H1 (cell line): ENCODE measurements at regions not wholly inside any gene's neighbourhood (a gene's known extent, or its start where the extent isn't known, plus 50 kb on each side); places are given as distances from the start of the nearest gene placed in this dataset.

Experiments used
- CTCF ChIA-PET: fragments of 300-600 bp; sonication (Branson Sonifier 250); formaldehyde crosslinking; loops from one replicate; lab custom pipeline; 2021; ENCODE audit not compliant: partially characterized antibody; lab: Charles Lee
- POLR2A ChIA-PET: fragments of 300-600 bp; sonication (Branson Sonifier 250); formaldehyde crosslinking; loops from one replicate; lab custom pipeline; 2021; ENCODE audit warnings: inconsistent platforms; ENCODE audit not compliant: partially characterized antibody; lab: Charles Lee
- DNase-seq, 2 experiments: peaks; one replicate each; pipeline versions ENCODE4 v3.0.0 to v3.0.0-alpha.2; 2010 to 2022; ENCODE audit warnings: low spot score in 2 of 2, low read depth in 1 of 2, mixed read lengths in 1 of 2
- FAIRE-seq: peaks from 2 replicates; lab custom pipeline; 2011; peaks lifted over from hg19 to GRCh38; lab: Jason Lieb, UNC
- H2AFZ ChIP-seq: 2 replicates; pipeline ENCODE4 v1.8.1; 2012; ENCODE audit warnings: low read length, inconsistent platforms
- H2AK5ac ChIP-seq: 2 replicates; pipeline ENCODE4 v1.6.1; 2013; ENCODE audit warnings: low read depth, low read length
- H2BK120ac ChIP-seq: replicated peaks from 2 replicates; pipeline ENCODE3; 2013; ENCODE audit warnings: low read depth, low read length, inconsistent platforms
- H2BK12ac ChIP-seq: 2 replicates; pipeline ENCODE4 v1.6.1; 2013; ENCODE audit warnings: low read depth, low read length
- H2BK15ac ChIP-seq: 2 replicates; pipeline ENCODE4 v1.6.1; 2013; ENCODE audit warnings: low read length
- H2BK20ac ChIP-seq: 2 replicates; pipeline ENCODE4 v1.6.1; 2013; ENCODE audit warnings: low read length
- H2BK5ac ChIP-seq: 2 replicates; pipeline ENCODE4 v1.6.1; 2013; ENCODE audit warnings: low read depth, low read length
- H3K14ac ChIP-seq: 2 replicates; pipeline ENCODE4 v1.6.1; 2013; ENCODE audit warnings: inconsistent platforms; ENCODE audit not compliant: insufficient read length
- H3K18ac ChIP-seq: 2 replicates; pipeline ENCODE4 v1.6.1; 2013; ENCODE audit warnings: low read length; ENCODE audit errors: extremely low read depth
- H3K23ac ChIP-seq: 2 replicates; pipeline ENCODE4 v1.6.1; 2013; ENCODE audit warnings: inconsistent platforms; ENCODE audit not compliant: insufficient read length
- H3K23me2 ChIP-seq: 2 replicates; pipeline ENCODE4 v1.6.1; 2013; ENCODE audit warnings: low read depth, low read length
- H3K27ac ChIP-seq: 2 replicates; pipeline ENCODE4 v1.6.1; 2011; ENCODE audit warnings: low read depth, low read length, inconsistent platforms
- H3K27me3 ChIP-seq, 4 experiments: replicated peaks in 1 of 4; 1 replicate in 1 of 4; 2 replicates in 3 of 4; pipeline versions ENCODE4 v1.6.1 to v1.8.1; 2011 to 2013; ENCODE audit warnings: low read length in 3 of 4, mild to moderate bottlenecking in 3 of 4, inconsistent platforms in 2 of 4, mixed read lengths in 2 of 4, moderate library complexity in 1 of 4; ENCODE audit not compliant: control insufficient read depth in 3 of 4, insufficient read depth in 3 of 4; ENCODE audit errors: extremely low read depth in 1 of 4
- H3K36me3 ChIP-seq, 4 experiments: 2 replicates each; pipeline versions ENCODE4 v1.6.1 to v1.8.1; 2011 to 2013; ENCODE audit warnings: mild to moderate bottlenecking in 4 of 4, low read length in 3 of 4, moderate library complexity in 2 of 4, control low read depth in 1 of 4, inconsistent platforms in 1 of 4; ENCODE audit not compliant: insufficient read depth in 4 of 4, control insufficient read depth in 2 of 4
- H3K4ac ChIP-seq: replicated peaks from 2 replicates; pipeline ENCODE3; 2013; ENCODE audit warnings: low read length, low read depth, mixed read lengths, inconsistent platforms; ENCODE audit not compliant: insufficient read length
- H3K4me1 ChIP-seq, 4 experiments: replicated peaks in 1 of 4; 1 replicate in 1 of 4; 2 replicates in 3 of 4; pipeline versions ENCODE4 v1.6.1 to v1.8.1; 2011 to 2013; ENCODE audit warnings: low read length in 3 of 4, inconsistent platforms in 2 of 4, mixed read lengths in 1 of 4; ENCODE audit not compliant: insufficient read depth in 4 of 4, control insufficient read depth in 3 of 4
- H3K4me2 ChIP-seq, 2 experiments: 2 replicates each; pipeline versions ENCODE4 v1.6.1 to v1.8.1; 2011 to 2013; ENCODE audit warnings: low read depth in 2 of 2, low read length in 2 of 2, control low read depth in 1 of 2, inconsistent platforms in 1 of 2, mild to moderate bottlenecking in 1 of 2; ENCODE audit not compliant: insufficient read depth in 1 of 2
- H3K4me3 ChIP-seq, 4 experiments: fragments of 200-600, 300-600 bp in 1 of 4; sonication (generic), shearing (Covaris generic), sonication (Bioruptor Twin) in 1 of 4; 2 replicates each; pipeline versions ENCODE4 v1.5.1 to v1.8.1; 2011 to 2016; ENCODE audit warnings: low read length in 4 of 4, low read depth in 3 of 4, control low read depth in 2 of 4, inconsistent platforms in 2 of 4, mild to moderate bottlenecking in 2 of 4, mixed read lengths in 1 of 4, moderate library complexity in 1 of 4; ENCODE audit not compliant: insufficient read depth in 2 of 4; ENCODE audit errors: extremely low read depth in 1 of 4
- H3K56ac ChIP-seq: replicated peaks from 2 replicates; pipeline ENCODE3; 2013; ENCODE audit warnings: low read depth, mild to moderate bottlenecking, mixed read lengths, low read length, inconsistent platforms; ENCODE audit not compliant: insufficient read length
- H3K79me1 ChIP-seq: 2 replicates; pipeline ENCODE4 v1.6.1; 2013; ENCODE audit warnings: low read depth, low read length, control low read depth
- H3K79me2 ChIP-seq, 2 experiments: 2 replicates each; pipeline versions ENCODE4 v1.6.1 to v1.8.1; 2012 to 2013; ENCODE audit warnings: low read length in 2 of 2, mild to moderate bottlenecking in 2 of 2, inconsistent platforms in 1 of 2; ENCODE audit not compliant: insufficient read depth in 2 of 2, control insufficient read depth in 1 of 2
- H3K9ac ChIP-seq, 4 experiments: replicated peaks in 1 of 4; 1 replicate in 1 of 4; 2 replicates in 3 of 4; pipeline versions ENCODE4 v1.6.1 to v1.8.1; 2011 to 2013; ENCODE audit warnings: low read depth in 3 of 4, low read length in 3 of 4, control low read depth in 2 of 4, mild to moderate bottlenecking in 2 of 4, moderate library complexity in 2 of 4, inconsistent platforms in 1 of 4; ENCODE audit errors: extremely low read depth in 1 of 4
- H3K9me3 ChIP-seq, 2 experiments: 2 replicates each; pipeline versions ENCODE4 v1.6.1 to v1.8.1; 2012 to 2013; ENCODE audit warnings: mild to moderate bottlenecking in 2 of 2, moderate library complexity in 2 of 2, control low read depth in 1 of 2, inconsistent platforms in 1 of 2, low read depth in 1 of 2, low read length in 1 of 2, mixed read lengths in 1 of 2; ENCODE audit not compliant: insufficient read depth in 2 of 2
- H4K20me1 ChIP-seq, 2 experiments: replicated peaks in 1 of 2; 2 replicates each; pipeline versions ENCODE3 to v1.8.1; 2011 to 2013; ENCODE audit warnings: inconsistent platforms in 2 of 2, low read length in 2 of 2, mild to moderate bottlenecking in 1 of 2; ENCODE audit not compliant: insufficient read depth in 2 of 2, control insufficient read depth in 1 of 2
- H4K5ac ChIP-seq: 2 replicates; pipeline ENCODE4 v1.6.1; 2013; ENCODE audit warnings: low read length, low read depth, mixed read lengths, inconsistent platforms; ENCODE audit not compliant: insufficient read length
- H4K8ac ChIP-seq: 2 replicates; pipeline ENCODE4 v1.8.0; 2013; ENCODE audit warnings: mild to moderate bottlenecking, moderate library complexity, low read length, inconsistent platforms; ENCODE audit not compliant: insufficient read depth; ENCODE audit errors: extremely low read depth
- H4K91ac ChIP-seq: replicated peaks from 2 replicates; pipeline ENCODE3; 2013; ENCODE audit warnings: low read length, mixed read lengths, inconsistent platforms; ENCODE audit not compliant: insufficient read length
- CBX8 ChIP-seq: fragments of 300-800, 300-1000 bp; sonication (generic); IDR thresholded peaks from 2 replicates; pipeline ENCODE4 v1.7.1; 2016; ENCODE audit warnings: low read depth, low read length, borderline replicate concordance
- E2F6 ChIP-seq: IDR thresholded peaks from 2 replicates; pipeline ENCODE4 v1.6.1; 2012; ENCODE audit warnings: inconsistent platforms
- EGR1 ChIP-seq: IDR thresholded peaks from 2 replicates; pipeline ENCODE4 v1.6.1; 2011; ENCODE audit warnings: low read depth, low read length, borderline replicate concordance
- TAF7 ChIP-seq: optimal IDR thresholded peaks from 2 replicates; pipeline ENCODE3; 2011; ENCODE audit warnings: low read depth, mild to moderate bottlenecking, inconsistent platforms, low read length, moderate library complexity, borderline replicate concordance
- WGBS, 2 experiments: shearing (Covaris generic) in 1 of 2; methylation state at CpG; one replicate each; pipeline versions ENCODE4 v1.1.6 to v1.1.7; 2013 to 2015; ENCODE audit warnings: low lambda C conversion rate in 2 of 2, mixed read lengths in 2 of 2, inconsistent platforms in 1 of 2, low coverage in 1 of 2, missing lambda C conversion rate in 1 of 2; ENCODE audit not compliant: insufficient replicate concordance in 2 of 2, insufficient coverage in 1 of 2, insufficient read length in 1 of 2; ENCODE audit errors: extremely low coverage in 1 of 2, missing lambda C conversion rate in 1 of 2; 5-methylcytosine and 5-hydroxymethylcytosine counted together

DNA sequence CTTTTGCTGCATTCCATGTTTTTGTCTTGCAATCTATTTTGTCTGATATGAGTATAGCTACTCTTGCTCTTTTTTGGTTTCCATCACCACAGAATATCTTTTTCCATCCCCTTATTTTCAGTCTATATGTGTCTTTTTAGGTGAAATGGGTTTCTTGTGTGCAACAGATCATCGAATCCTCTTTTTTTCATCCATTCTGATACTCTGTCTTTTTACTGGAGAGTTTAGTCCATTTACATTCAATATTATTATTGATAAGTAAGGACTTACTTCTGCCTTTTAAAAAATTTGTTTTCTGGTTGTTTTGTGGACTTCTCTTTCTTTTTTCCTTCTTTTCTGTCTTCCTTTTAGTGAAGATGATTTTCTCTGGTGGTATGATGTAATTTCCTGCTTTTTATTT is 64.6 kb upstream of the CD55 start:
- no peak overlapping the region for H4K91ac ChIP-seq
- no peak overlapping the region for H2BK12ac ChIP-seq
- no peaks in the 10 kb centered on the region for H4K20me1 ChIP-seq
- no peaks in the 10 kb centered on the region for H3K79me1 ChIP-seq
- H3K4me2 ChIP-seq: no peak overlapping the region
- no peak for FAIRE-seq
- ChIA-PET CTCF (no interaction called here), POLR2A (no interaction called here)
- no peak overlapping the region for H3K9ac ChIP-seq
- no peak overlapping the region for H3K4ac ChIP-seq
- no peaks in the 10 kb centered on the region for H3K79me2 ChIP-seq
- H4K8ac ChIP-seq: no peak overlapping the region
- no peak overlapping the region for H2BK15ac ChIP-seq
- H3K27ac ChIP-seq: no peak overlapping the region
- H3K18ac ChIP-seq: no peak overlapping the region
- H3K14ac ChIP-seq: no peak overlapping the region
- no peak overlapping the region for H2BK20ac ChIP-seq
- H3K36me3 ChIP-seq: no peaks in the 10 kb centered on the region
- H2BK120ac ChIP-seq: no peak overlapping the region
- no peak overlapping the region for H2AK5ac ChIP-seq
- no peak overlapping the region for H2AFZ ChIP-seq
- H3K9me3 ChIP-seq: peaks cover 0 to 8% of the 10 kb centered on the region in 2 experiments; a peak in 1 of 4 replicates
- no peaks in the 10 kb centered on the region for H3K27me3 ChIP-seq
- no peaks in the 10 kb centered on the region for H3K23me2 ChIP-seq
- no peak overlapping the region for H3K56ac ChIP-seq
- H4K5ac ChIP-seq: no peak overlapping the region
- WGBS, 2 experiments: 84% methylated on average over 1 of the region's 1 CpG; no CpG with 5 or more reads in 1 of the 2 experiments
- H3K23ac ChIP-seq: no peak overlapping the region
- DNase-seq: no peak
- H3K4me1 ChIP-seq: no peaks in the 10 kb centered on the region
- H2BK5ac ChIP-seq: no peak overlapping the region
- TF ChIP-seq EGR1 (no peak), TAF7 (no peak), CBX8 (no peak), E2F6 (no peak)
- no peak overlapping the region for H3K4me3 ChIP-seq
